ENCODE measurements at regions not wholly inside any gene's neighbourhood (a gene's known extent, or its start where the extent isn't known, plus 50 kb on each side); places are given as distances from the start of the nearest gene placed in this dataset.

DNA sequence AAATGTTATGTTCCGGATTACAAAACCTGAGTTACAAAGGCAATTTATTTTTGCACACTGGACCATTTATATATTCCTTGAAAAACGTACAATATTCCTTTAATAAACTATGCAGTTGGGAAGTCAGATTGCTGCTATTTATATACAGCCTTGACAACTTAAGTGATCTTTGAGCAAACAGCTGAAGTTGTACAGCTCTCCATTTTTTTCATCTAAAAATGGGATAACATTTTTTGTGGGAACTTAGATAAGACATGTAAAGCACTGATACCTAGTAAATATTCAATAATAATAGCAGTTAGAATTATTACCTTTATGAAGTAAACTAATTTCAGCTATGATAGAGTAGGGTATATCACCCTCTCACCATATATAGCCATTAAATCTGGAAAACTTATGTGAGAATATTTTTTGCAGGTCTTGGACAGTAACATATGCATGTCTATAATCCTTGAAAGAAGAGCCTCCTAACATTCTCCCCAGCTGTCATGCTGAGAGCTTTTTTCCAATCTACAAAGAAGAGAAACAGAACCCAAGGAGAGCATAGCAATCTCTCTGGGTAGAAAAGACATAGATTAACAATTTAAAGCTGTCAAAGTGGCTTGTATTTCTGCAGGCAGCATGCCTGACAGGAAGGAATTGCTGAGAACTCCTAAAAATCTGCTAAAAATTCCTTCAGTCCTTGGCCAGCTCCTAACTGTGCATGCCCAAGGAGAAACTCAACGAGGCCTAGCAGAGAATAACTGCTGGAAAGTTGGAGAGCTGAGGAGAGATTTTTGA lies 326.0 kb downstream of the CRPPA start:
- H3K36me3 ChIP-seq, result no peaks in the 10 kb centered on the region

DNA sequence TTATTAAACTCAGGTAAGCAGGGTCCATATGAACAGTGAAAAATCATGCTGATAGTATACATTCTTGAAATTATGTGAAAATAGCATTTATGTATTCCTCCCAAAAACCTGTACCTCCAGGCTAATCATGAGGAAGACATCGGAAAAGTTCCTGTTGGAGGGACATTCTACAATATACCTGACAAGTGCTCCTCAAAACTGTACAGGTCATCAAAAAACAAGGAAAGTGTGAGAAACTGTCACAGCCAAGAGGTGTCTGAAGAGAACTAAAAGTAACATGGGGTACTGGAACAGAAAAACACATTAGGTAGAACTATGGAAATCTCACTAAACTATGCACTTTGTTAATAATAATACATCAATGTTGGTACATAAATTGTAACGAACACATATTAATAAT lies 326.7 kb downstream of the CRPPA start:
- TF ChIP-seq, protein P1, sequence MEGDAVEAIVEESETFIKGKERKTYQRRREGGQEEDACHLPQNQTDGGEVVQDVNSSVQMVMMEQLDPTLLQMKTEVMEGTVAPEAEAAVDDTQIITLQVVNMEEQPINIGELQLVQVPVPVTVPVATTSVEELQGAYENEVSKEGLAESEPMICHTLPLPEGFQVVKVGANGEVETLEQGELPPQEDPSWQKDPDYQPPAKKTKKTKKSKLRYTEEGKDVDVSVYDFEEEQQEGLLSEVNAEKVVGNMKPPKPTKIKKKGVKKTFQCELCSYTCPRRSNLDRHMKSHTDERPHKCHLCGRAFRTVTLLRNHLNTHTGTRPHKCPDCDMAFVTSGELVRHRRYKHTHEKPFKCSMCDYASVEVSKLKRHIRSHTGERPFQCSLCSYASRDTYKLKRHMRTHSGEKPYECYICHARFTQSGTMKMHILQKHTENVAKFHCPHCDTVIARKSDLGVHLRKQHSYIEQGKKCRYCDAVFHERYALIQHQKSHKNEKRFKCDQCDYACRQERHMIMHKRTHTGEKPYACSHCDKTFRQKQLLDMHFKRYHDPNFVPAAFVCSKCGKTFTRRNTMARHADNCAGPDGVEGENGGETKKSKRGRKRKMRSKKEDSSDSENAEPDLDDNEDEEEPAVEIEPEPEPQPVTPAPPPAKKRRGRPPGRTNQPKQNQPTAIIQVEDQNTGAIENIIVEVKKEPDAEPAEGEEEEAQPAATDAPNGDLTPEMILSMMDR (IDR thresholded peaks at IDR 0.05; ENCODE audit: low read depth, low read length), result no peak
- Histone ChIP-seq H3K4me1 (no peaks in the 10 kb centered on the region), H3K4me3 (ENCODE audit: low read depth, low read length) (no peak overlapping the region), H3K36me3 (no peaks in the 10 kb centered on the region), H3K27me3 (no peaks in the 10 kb centered on the region), H3K9me3 (no peaks in the 10 kb centered on the region)
- no peak for DNase-seq

More for the DNA sequence above, 326.0 kb downstream of the CRPPA start:
- no peaks in the 10 kb centered on the region for H3K9me3 ChIP-seq
- no peaks in the 10 kb centered on the region for H3K4me1 ChIP-seq
- DNase-seq, result no peak
- TF ChIP-seq, protein P1 (IDR thresholded peaks at IDR 0.05; ENCODE audit: low read depth, low read length), result no peak
- no peak overlapping the region for H3K4me3 ChIP-seq (ENCODE audit: low read depth, low read length)
- H3K27me3 ChIP-seq, result no peaks in the 10 kb centered on the region

DNA sequence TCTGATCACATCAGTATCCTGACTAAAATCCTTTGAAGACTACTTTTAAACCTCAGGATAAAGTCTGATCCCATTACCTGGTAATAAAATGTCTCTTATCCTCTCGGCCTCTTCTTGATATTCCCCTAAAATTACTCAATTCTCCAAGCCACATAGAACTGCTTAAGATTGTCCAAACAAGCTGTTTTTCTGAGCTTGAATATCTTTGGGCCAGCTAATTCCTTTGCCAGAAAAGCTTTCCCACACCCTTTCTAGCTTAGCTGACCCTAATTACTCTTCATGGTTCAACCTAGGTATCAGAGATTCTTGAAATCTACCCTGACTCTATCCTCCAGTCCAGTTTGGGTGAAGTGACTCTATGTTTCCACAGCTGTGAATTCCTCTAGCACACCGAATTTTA lies 328.6 kb downstream of the CRPPA start:
- no peaks in the 10 kb centered on the region for H3K36me3 ChIP-seq
- TF ChIP-seq, protein P1 (IDR thresholded peaks at IDR 0.05; ENCODE audit: low read depth, low read length), result no peak
- no peaks in the 10 kb centered on the region for H3K4me1 ChIP-seq
- no peak for DNase-seq
- no peaks in the 10 kb centered on the region for H3K27me3 ChIP-seq
- H3K4me3 ChIP-seq (ENCODE audit: low read depth, low read length), result no peak overlapping the region
- no peaks in the 10 kb centered on the region for H3K9me3 ChIP-seq

DNA sequence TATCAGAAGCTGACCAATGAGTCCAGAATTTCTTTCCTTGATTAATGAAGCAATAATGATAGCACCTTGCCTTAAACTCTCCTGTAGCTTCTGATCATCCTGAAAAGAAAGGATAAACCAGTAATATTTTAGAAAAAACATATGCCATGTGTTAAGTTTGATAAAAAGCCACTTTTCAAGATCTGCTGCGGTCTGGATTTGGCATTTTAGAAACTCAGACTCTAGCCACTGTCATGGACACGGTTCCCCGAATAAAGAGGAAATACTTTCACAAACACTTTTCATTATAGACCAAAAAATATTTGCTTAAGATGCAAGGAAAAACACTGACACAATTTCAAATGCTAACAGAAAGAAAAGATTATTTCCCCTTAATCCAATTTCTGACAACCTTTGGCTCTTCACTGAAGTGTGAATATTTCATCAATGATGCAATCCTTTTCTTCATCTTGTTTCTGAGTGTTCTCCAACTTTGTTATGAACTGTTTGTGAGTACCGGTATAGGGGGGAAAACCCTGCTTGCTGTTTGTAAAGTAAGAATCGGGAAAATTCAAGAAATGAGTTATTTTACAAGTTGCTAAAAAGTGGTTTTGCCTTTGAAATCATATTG lies 329.5 kb downstream of the CRPPA start:
- Histone ChIP-seq H3K9me3 (no peaks in the 10 kb centered on the region), H3K36me3 (no peaks in the 10 kb centered on the region), H3K27me3 (no peaks in the 10 kb centered on the region), H3K4me1 (no peaks in the 10 kb centered on the region), H3K4me3 (ENCODE audit: low read depth, low read length) (no peak overlapping the region)
- DNase-seq, result no peak
- TF ChIP-seq, protein P1 (IDR thresholded peaks at IDR 0.05; ENCODE audit: low read depth, low read length), result no peak

DNA sequence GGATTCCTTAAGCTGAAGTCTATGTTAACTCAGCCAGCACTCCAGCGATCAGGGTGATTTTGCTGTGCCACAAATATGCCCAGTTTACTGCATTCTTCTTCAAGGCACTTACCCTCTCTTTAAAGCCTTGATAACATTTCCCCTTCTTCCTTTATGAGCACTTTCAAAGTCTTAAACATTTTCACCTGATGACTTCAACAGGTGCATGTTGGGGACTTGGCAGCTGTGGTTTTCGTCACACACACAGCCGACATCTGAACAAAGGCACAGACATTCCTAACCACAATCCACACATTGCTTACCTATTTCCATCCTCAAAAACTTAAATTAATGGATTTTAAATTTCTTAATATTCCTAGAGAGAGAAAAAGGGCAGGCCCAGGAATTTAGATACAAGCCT lies 331.5 kb downstream of the CRPPA start:
- Histone ChIP-seq H3K36me3 (no peaks in the 10 kb centered on the region), H3K4me1 (0 out of 2 replicates have a peak, but pooled peaks cover 5% of the 10 kb centered on the region), H3K27me3 (no peaks in the 10 kb centered on the region), H3K4me3 (ENCODE audit: low read depth, low read length) (no peak overlapping the region), H3K9me3 (no peaks in the 10 kb centered on the region)
- no peak for DNase-seq
- TF ChIP-seq, protein P1 (IDR thresholded peaks at IDR 0.05; ENCODE audit: low read depth, low read length), result no peak

DNA sequence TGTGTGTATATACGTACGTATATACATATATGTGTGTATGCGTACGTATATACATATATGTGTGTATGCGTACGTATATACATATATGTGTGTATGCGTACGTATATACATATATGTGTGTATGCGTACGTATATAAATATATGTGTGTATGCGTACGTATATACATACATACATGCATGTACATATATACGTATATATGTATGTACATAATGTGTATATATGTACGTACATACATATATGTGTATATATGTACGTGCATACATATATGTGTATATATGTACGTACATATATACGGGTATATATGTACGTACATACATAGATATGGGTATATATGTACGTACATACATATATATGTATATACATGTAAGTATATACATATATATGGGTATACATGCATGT lies 332.1 kb downstream of the CRPPA start:
- TF ChIP-seq, protein P1 (IDR thresholded peaks at IDR 0.05; ENCODE audit: low read depth, low read length), result no peak
- H3K4me1 ChIP-seq, result 0 out of 2 replicates have a peak, but pooled peaks cover 5% of the 10 kb centered on the region
- H3K27me3 ChIP-seq, result no peaks in the 10 kb centered on the region
- H3K4me3 ChIP-seq (ENCODE audit: low read depth, low read length), result no peak overlapping the region
- no peaks in the 10 kb centered on the region for H3K9me3 ChIP-seq
- no peak for DNase-seq
- H3K36me3 ChIP-seq, result no peaks in the 10 kb centered on the region

Measured in BE2C (cell line).